GM12878 (cell line): ENCODE measurements at regions not wholly inside any gene's neighbourhood (a gene's known extent, or its start where the extent isn't known, plus 50 kb on each side); places are given as distances from the start of the nearest gene placed in this dataset.

ENCODE experiments used
- ATAC-seq: fragments of 200-7000 bp; cut with Tn5 transposase; 3 replicates; pipeline ENCODE4 v1.9.1; 2020; ENCODE audit warnings: mild to moderate bottlenecking, moderate library complexity
- BruUV-seq: library from RNA; stranded (reverse); fragments of 400-500 nt; replicated peaks from 2 replicates; lab custom pipeline; 2021; lab: Mats Ljungman, UMichigan
- CTCF ChIA-PET: fragments of 300-600 bp; sonication (Branson Sonifier 250); formaldehyde crosslinking; extraction: SDS; loops from one replicate; lab custom pipeline; 2021; ENCODE audit warnings: inconsistent platforms; lab: Yijun Ruan, JAX
- POLR2A ChIA-PET: fragments of 350-600 bp; formaldehyde crosslinking; extraction: SDS; loops from one replicate; lab custom pipeline; 2021; ENCODE audit warnings: inconsistent platforms; lab: Charles Lee
- RAD21 ChIA-PET: fragments of 300-600 bp; sonication (Branson Sonifier 250); formaldehyde crosslinking; loops from one replicate; lab custom pipeline; 2023; ENCODE audit warnings: antibody characterized with exemption; ENCODE audit not compliant: unreplicated experiment; lab: Charles Lee
- SMC1A ChIA-PET: fragments of 300-600 bp; sonication (Branson Sonifier 250); formaldehyde crosslinking; loops from one replicate; lab custom pipeline; 2023; ENCODE audit not compliant: unreplicated experiment, uncharacterized antibody; lab: Charles Lee
- DNase-seq: peaks from one replicate; pipeline ENCODE4 v3.0.0-alpha.2; 2011; ENCODE audit warnings: low read depth, low spot score
- FAIRE-seq: peaks from 3 replicates; lab custom pipeline; 2011; peaks lifted over from hg19 to GRCh38; lab: Jason Lieb, UNC
- H2AFZ ChIP-seq: 2 replicates; pipeline ENCODE4 v1.6.0; 2011; ENCODE audit warnings: low read depth, low read length, control low read depth; ENCODE audit not compliant: control insufficient read depth
- H3K27ac ChIP-seq: 2 replicates; pipeline ENCODE4 v1.5.1; 2011; ENCODE audit warnings: control low read depth; ENCODE audit not compliant: control insufficient read depth, insufficient read depth
- H3K27me3 ChIP-seq, 2 experiments: replicated peaks in 1 of 2; 2 replicates each; pipeline versions ENCODE4 v1.6.0 to v1.6.1; 2011; ENCODE audit warnings: low read length in 1 of 2; ENCODE audit not compliant: control insufficient read depth in 2 of 2, insufficient read depth in 2 of 2
- H3K36me3 ChIP-seq, 2 experiments: 2 replicates each; pipeline ENCODE4 v1.5.1; 2011; ENCODE audit warnings: low read length in 1 of 2; ENCODE audit not compliant: control insufficient read depth in 2 of 2, insufficient read depth in 2 of 2
- H3K4me1 ChIP-seq: 2 replicates; pipeline ENCODE4 v1.6.1; 2011; ENCODE audit warnings: mild to moderate bottlenecking, low read length, moderate library complexity, mixed read lengths; ENCODE audit not compliant: control insufficient read depth, insufficient read depth
- H3K4me2 ChIP-seq: 2 replicates; pipeline ENCODE4 v1.6.0; 2011; ENCODE audit warnings: control low read depth; ENCODE audit not compliant: control insufficient read depth, insufficient read depth
- H3K4me3 ChIP-seq: fragments of 200-600 bp; sonication (generic); 2 replicates; pipeline ENCODE4 v1.5.1; 2016
- H3K79me2 ChIP-seq: 2 replicates; pipeline ENCODE4 v1.6.0; 2011; ENCODE audit warnings: low read length; ENCODE audit not compliant: control insufficient read depth, insufficient read depth
- H3K9ac ChIP-seq: 2 replicates; pipeline ENCODE4 v1.8.0; 2011; ENCODE audit warnings: low read length, control low read depth, mixed read lengths; ENCODE audit not compliant: control insufficient read depth, insufficient read depth
- H3K9me3 ChIP-seq: replicated peaks from 3 replicates; pipeline ENCODE4 v1.5.1; 2011; ENCODE audit warnings: mild to moderate bottlenecking, low read length; ENCODE audit not compliant: control insufficient read depth, insufficient read depth
- H4K20me1 ChIP-seq: 2 replicates; pipeline ENCODE4 v1.6.0; 2011; ENCODE audit not compliant: control insufficient read depth, insufficient read depth
- BACH1 ChIP-seq: fragments of 450-650 bp; IDR thresholded peaks from 2 replicates; pipeline ENCODE4 v1.6.1; 2017; ENCODE audit warnings: mild to moderate bottlenecking, borderline replicate concordance
- CEBPB ChIP-seq, 2 experiments: fragments of 150-350 bp in 1 of 2; IDR thresholded peaks; 2 replicates each; pipeline ENCODE4 v1.6.1; 2012 to 2014; ENCODE audit warnings: low read depth in 2 of 2, low read length in 2 of 2, borderline replicate concordance in 1 of 2, inconsistent platforms in 1 of 2
- DPF2 ChIP-seq: fragments of 450-650 bp; IDR thresholded peaks from 2 replicates; pipeline ENCODE4 v1.6.1; 2017; ENCODE audit warnings: mild to moderate bottlenecking
- FOXK2 ChIP-seq: fragments of 450-650 bp; IDR thresholded peaks from 2 replicates; pipeline ENCODE4 v1.6.1; 2017; ENCODE audit warnings: mild to moderate bottlenecking, moderate library complexity
- KDM1A ChIP-seq: fragments of 200-600 bp; sonication (generic); IDR thresholded peaks from 2 replicates; pipeline ENCODE4 v1.6.1; 2016; ENCODE audit warnings: borderline replicate concordance
- MXI1 ChIP-seq: fragments of 150-350 bp; IDR thresholded peaks from 2 replicates; pipeline ENCODE4 v1.6.1; 2011; ENCODE audit warnings: low read depth, mild to moderate bottlenecking, inconsistent platforms, low read length, improper control_type of control experiment
- PML ChIP-seq: IDR thresholded peaks from 2 replicates; pipeline ENCODE4 v1.6.1; 2012; ENCODE audit warnings: low read length, inconsistent platforms
- WGBS: methylation state at CpG from one replicate; pipeline ENCODE4 v1.1.6; 2016; ENCODE audit warnings: low lambda C conversion rate; ENCODE audit not compliant: insufficient replicate concordance, insufficient coverage; ENCODE audit errors: missing lambda C conversion rate; 5-methylcytosine and 5-hydroxymethylcytosine counted together
- in situ Hi-C: fragments of 300-500 bp; cut with MboI; formaldehyde crosslinking; loops from 9 replicates; pipeline ENCODE4 v1.14.3; 2018; ENCODE audit warnings: mixed read lengths
- intact Hi-C: fragments of 100-400 bp; cut with micrococcal nuclease; formaldehyde crosslinking; loops from one replicate; pipeline ENCODE4 v1.14.2; 2022; ENCODE audit not compliant: unreplicated experiment
- TF ChIP-seq, protein P1 (sequence below): fragments of 450-650 bp; IDR thresholded peaks from 2 replicates; pipeline ENCODE4 v1.6.1; 2017; ENCODE audit warnings: low read depth, mild to moderate bottlenecking, moderate library complexity
- TF ChIP-seq, protein P2 (sequence below): fragments of 450-650 bp; IDR thresholded peaks from 2 replicates; pipeline ENCODE4 v1.6.1; 2017; ENCODE audit warnings: borderline replicate concordance

DNA sequence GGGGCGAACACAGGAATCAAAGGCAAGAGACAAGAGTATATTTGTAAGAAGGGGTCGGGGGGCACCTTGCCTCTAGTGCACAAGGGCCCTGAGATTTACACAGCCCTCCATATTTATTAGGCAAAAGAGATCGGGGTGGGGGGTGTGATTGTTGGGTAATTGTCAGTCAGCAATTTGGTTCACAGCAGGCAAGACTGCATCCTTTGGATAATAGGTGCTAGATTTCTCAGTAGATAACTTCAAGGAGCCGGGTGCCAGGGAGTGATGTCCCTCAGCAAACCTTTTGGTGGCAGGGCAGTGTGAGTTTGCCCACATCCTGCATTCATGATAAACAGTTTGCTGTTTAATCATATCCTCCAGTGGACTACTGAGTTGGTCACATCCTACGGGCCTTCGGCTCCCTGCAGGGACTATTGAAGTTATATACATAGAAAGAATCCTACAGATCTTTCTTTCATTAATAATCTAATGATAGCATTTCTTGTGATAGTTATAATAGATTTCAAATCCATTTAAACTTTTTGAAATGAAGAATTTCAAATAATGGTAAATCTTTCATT is 178.5 kb downstream of the GNAI1 start:
- in situ Hi-C loops: no loop called here
- no peak overlapping the region for H3K4me3 ChIP-seq
- TF ChIP-seq DPF2: no peak
- TF ChIP-seq KDM1A: no peak
- TF ChIP-seq, protein P1, sequence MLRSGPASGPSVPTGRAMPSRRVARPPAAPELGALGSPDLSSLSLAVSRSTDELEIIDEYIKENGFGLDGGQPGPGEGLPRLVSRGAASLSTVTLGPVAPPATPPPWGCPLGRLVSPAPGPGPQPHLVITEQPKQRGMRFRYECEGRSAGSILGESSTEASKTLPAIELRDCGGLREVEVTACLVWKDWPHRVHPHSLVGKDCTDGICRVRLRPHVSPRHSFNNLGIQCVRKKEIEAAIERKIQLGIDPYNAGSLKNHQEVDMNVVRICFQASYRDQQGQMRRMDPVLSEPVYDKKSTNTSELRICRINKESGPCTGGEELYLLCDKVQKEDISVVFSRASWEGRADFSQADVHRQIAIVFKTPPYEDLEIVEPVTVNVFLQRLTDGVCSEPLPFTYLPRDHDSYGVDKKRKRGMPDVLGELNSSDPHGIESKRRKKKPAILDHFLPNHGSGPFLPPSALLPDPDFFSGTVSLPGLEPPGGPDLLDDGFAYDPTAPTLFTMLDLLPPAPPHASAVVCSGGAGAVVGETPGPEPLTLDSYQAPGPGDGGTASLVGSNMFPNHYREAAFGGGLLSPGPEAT: no peak
- no peak for TF ChIP-seq FOXK2
- TF ChIP-seq CEBPB (IDR thresholded peaks at IDR 0.05; ENCODE audit: borderline replicate concordance in 1 of 2, low read depth in 2 of 2, low read length in 2 of 2): no peak
- TF ChIP-seq, protein P2, sequence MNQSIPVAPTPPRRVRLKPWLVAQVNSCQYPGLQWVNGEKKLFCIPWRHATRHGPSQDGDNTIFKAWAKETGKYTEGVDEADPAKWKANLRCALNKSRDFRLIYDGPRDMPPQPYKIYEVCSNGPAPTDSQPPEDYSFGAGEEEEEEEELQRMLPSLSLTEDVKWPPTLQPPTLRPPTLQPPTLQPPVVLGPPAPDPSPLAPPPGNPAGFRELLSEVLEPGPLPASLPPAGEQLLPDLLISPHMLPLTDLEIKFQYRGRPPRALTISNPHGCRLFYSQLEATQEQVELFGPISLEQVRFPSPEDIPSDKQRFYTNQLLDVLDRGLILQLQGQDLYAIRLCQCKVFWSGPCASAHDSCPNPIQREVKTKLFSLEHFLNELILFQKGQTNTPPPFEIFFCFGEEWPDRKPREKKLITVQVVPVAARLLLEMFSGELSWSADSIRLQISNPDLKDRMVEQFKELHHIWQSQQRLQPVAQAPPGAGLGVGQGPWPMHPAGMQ: no peak
- TF ChIP-seq BACH1: no peak
- no peak for TF ChIP-seq PML
- TF ChIP-seq MXI1: no peak
- no peak overlapping the region for H2AFZ ChIP-seq
- RAD21 ChIA-PET: no interaction called here
- no peaks in the 10 kb centered on the region for H3K27me3 ChIP-seq
- CTCF ChIA-PET: no interaction called here
- POLR2A ChIA-PET: no interaction called here
- H3K4me2 ChIP-seq: no peak overlapping the region
- no TSS peak for BruUV-seq
- H3K4me1 ChIP-seq: no peaks in the 10 kb centered on the region
- DNase-seq (no peak), FAIRE-seq (no peak), ATAC-seq (no peak)
- H4K20me1 ChIP-seq: no peaks in the 10 kb centered on the region
- H3K9ac ChIP-seq: no peak overlapping the region
- H3K36me3 ChIP-seq: no peaks in the 10 kb centered on the region
- intact Hi-C loops: no loop called here
- H3K9me3 ChIP-seq: no peaks in the 10 kb centered on the region
- WGBS: 20% methylated on average over 6 of the region's 6 CpGs
- SMC1A ChIA-PET: no interaction called here
- H3K27ac ChIP-seq: no peak overlapping the region
- H3K79me2 ChIP-seq: no peaks in the 10 kb centered on the region
